WTC11 (cell line): ENCODE measurements at regions not wholly inside any gene's neighbourhood (a gene's known extent, or its start where the extent isn't known, plus 50 kb on each side); places are given as distances from the start of the nearest gene placed in this dataset.

Source experiments
- RELA ChIP-seq: sonication (generic); formaldehyde crosslinking; IDR thresholded peaks from 2 replicates; pipeline ENCODE4 v1.8.1; 2022; ENCODE audit warnings: missing genetic modification reagents, mild to moderate bottlenecking, borderline replicate concordance
- ZNF263 ChIP-seq: sonication (generic); formaldehyde crosslinking; IDR thresholded peaks from 2 replicates; pipeline ENCODE4 v1.8.1; 2022; ENCODE audit warnings: low read depth, mild to moderate bottlenecking, moderate library complexity, missing genetic modification reagents
- TF ChIP-seq, protein P1 (sequence below): sonication (generic); formaldehyde crosslinking; IDR thresholded peaks from 2 replicates; pipeline ENCODE4 v1.8.1; 2023; ENCODE audit warnings: mild to moderate bottlenecking, moderate library complexity, missing genetic modification reagents

DNA sequence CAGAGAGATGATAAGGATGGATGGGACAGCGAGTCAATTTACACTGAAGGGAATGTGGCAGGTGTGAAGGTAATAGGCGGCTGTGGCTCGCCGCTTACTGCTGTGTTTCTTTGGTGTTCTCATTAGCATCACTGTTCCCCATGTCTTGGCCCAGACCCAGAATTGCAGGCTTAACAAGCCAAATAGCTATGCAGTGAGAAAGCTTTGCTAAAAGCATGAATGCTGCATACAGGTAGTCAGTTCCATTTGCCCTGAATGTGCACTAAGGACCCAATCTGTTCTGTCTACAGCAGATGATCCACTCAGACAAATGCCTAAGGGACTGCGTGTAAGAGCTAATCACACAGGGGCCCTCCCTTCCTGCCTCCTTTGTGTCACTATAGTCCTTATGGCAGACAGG lies 262.6 kb downstream of the DCDC2C start:
- TF ChIP-seq RELA (CRISPR knock-in tag): no peak
- TF ChIP-seq ZNF263: no peak
- TF ChIP-seq, protein P1, sequence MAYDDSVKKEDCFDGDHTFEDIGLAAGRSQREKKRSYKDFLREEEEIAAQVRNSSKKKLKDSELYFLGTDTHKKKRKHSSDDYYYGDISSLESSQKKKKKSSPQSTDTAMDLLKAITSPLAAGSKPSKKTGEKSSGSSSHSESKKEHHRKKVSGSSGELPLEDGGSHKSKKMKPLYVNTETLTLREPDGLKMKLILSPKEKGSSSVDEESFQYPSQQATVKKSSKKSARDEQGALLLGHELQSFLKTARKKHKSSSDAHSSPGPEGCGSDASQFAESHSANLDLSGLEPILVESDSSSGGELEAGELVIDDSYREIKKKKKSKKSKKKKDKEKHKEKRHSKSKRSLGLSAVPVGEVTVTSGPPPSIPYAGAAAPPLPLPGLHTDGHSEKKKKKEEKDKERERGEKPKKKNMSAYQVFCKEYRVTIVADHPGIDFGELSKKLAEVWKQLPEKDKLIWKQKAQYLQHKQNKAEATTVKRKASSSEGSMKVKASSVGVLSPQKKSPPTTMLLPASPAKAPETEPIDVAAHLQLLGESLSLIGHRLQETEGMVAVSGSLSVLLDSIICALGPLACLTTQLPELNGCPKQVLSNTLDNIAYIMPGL (CRISPR knock-in tag): no peak
